C4-2B (cell line): ENCODE measurements at regions not wholly inside any gene's neighbourhood (a gene's known extent, or its start where the extent isn't known, plus 50 kb on each side); places are given as distances from the start of the nearest gene placed in this dataset.

Source experiments
- H3K27ac ChIP-seq: fragments of 450-650 bp; 2 replicates; pipeline ENCODE4 v1.5.1; 2017
- CTCF ChIP-seq: fragments of 450-650 bp; conservative IDR thresholded peaks from 2 replicates; pipeline ENCODE4 v1.5.1; 2017; ENCODE audit warnings: mild to moderate bottlenecking
- ZFX ChIP-seq: fragments of 450-650 bp; IDR thresholded peaks from 2 replicates; pipeline ENCODE4 v1.6.1; 2017

GRCh38 chr2:39854771-39855170 lies 75.7 kb upstream of the THUMPD2 start:
- H3K27ac ChIP-seq: no peak overlapping the region
- TF ChIP-seq ZFX (no peak), CTCF (no peak)

DNA sequence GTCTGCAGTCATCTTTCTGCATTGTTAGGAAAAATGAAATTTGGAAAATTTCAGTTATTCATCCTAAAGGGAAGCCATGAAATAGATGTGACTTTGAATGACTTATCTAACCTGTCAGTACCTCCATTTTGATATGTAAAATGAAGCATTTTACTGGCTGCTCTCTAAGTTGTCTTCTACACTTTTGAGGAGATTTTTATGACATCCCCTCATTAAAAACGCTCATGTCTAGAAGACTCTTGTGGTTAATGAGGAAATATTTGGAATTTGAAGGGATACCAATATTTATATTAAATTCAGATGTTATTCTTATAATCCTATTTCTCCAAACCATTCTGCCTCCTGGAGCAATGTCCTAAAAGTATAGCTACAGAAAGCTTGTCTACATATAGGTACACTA lies 73.8 kb upstream of the THUMPD2 start:
- TF ChIP-seq ZFX (no peak), CTCF (no peak)
- no peak overlapping the region for H3K27ac ChIP-seq

- no peak overlapping the region for H3K27ac ChIP-seq
- TF ChIP-seq ZFX (no peak), CTCF (no peak)
These were observed 72.6 kb upstream of the THUMPD2 start for GRCh38 chr2:39851651-39852110.

GRCh38 chr2:39851251-39851650 lies 72.2 kb upstream of the THUMPD2 start:
- TF ChIP-seq ZFX (no peak), CTCF (no peak)
- no peak overlapping the region for H3K27ac ChIP-seq

DNA sequence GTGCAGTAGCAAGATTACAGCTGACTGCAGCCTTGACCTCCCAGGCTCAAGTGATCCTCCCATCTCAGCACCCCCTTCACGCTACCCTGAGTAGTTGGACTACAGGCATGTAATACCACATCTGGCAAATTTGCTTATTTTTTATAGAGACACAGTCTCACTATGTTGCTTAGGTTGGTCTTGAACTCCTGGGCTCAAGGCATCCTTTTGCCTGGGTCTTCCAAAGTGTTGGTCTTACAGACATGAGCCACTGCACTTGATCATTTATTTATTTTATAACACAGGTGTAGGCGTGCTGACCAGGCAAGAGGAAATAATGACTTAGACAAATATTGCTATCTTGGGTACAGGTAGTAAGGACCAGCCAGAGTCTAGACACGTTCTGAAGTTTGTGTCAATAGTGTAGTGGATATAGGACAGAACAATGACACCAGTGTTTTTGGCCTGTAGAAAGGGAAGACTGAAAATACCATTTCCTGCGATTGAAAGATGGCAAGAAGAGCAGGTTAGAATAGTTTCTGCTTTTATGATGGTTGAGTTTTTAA lies 71.0 kb upstream of the THUMPD2 start:
- TF ChIP-seq CTCF (no peak), ZFX (no peak)
- H3K27ac ChIP-seq: no peak overlapping the region

DNA sequence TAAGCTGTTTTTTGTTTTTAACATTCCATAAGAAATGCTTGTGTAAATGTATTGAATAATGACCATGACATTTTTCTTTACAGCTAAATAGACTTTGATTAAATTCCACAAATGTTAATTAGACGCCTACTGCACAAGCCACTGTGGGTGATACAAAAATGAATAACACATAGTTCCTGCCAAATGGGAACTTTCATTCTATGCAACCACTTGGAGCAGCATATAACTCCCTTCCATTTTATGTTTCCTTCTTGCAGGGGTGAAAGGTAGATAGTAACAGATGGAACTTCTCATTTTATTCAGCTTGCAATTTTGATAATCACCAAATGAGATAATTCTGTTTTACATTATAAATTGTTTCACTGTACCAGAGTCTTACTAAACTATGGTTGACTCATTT lies 70.0 kb upstream of the THUMPD2 start:
- TF ChIP-seq ZFX (no peak), CTCF (no peak)
- H3K27ac ChIP-seq: no peak overlapping the region

DNA sequence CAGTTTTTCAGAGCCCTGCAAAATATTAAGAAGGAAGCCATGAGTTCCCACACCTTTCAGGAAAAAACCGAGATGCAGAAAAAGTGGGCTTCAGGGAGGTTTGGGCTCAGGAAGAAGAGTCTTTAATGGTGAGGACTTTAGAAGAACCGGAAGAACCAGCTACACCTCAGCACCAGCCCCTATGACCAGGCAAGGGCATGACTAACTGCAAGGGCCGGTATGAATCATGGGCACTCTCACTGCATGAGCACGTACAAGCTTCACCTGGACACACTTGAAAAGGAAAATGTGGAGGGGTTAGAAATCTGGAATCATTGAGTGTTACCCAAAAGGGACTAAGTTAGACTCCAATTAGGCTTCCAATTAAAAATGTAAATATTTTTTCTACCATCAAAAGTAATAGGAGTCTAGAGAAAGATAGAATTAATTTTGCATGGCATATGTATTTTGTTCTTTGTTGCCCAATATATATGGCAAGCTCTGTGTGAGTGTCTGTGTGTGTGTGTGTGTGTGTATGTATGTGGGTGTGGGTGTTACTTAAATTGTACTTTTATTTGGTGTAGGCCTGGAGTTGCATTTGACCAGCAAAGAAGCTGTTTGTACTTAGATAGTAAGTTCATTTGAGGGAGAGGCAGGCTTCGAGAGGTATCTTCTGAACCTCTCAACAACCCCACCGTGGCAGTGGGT lies 66.5 kb upstream of the THUMPD2 start:
- H3K27ac ChIP-seq: no peak overlapping the region
- TF ChIP-seq ZFX (no peak), CTCF (no peak)
